Adrenal gland (tissue), 9 donors: ENCODE measurements at regions not wholly inside any gene's neighbourhood (a gene's known extent, or its start where the extent isn't known, plus 50 kb on each side); places are given as distances from the start of the nearest gene placed in this dataset.

ENCODE experiments used
- DNase-seq, 7 donors: peaks; one replicate each; pipeline ENCODE4 v3.0.0-alpha.2; 2019 to 2020
- H3K27ac ChIP-seq, 5 donors: fragments of 200-600 bp; sonication (generic) in 4 of 5; 1 replicate in 3 of 5; 2 replicates in 2 of 5; pipeline versions ENCODE4 v1.5.1 to v1.8.0; 2016 to 2020; ENCODE audit warnings: mild to moderate bottlenecking in 1 of 5
- H3K27me3 ChIP-seq: fragments of 200-600 bp; 2 replicates; pipeline ENCODE4 v1.8.0; 2021
- H3K36me3 ChIP-seq, 2 donors: fragments of 200-600 bp; replicated peaks in 1 of 2; 1 replicate in 1 of 2; 2 replicates in 1 of 2; pipeline versions ENCODE4 v1.5.1 to v1.8.0; 2018 to 2022
- H3K4me1 ChIP-seq, 2 donors: fragments of 200-600 bp; replicated peaks in 1 of 2; 1 replicate in 1 of 2; 2 replicates in 1 of 2; pipeline versions ENCODE4 v1.5.1 to v1.8.0; 2018 to 2021
- H3K4me3 ChIP-seq, 4 donors: fragments of 200-600 bp; sonication (generic) in 3 of 4; one replicate each; pipeline ENCODE4 v1.5.1; 2016 to 2018
- H3K9me3 ChIP-seq, 3 donors: fragments of 200-600 bp; sonication (generic) in 1 of 3; replicated peaks in 1 of 3; 1 replicate in 2 of 3; 2 replicates in 1 of 3; pipeline versions ENCODE4 v1.5.1 to v1.8.0; 2016 to 2021
- CTCF ChIP-seq, 6 experiments: fragments of 450-650 bp in 4 of 6; fragments of 200-600 bp in 2 of 6; sonication (generic) in 1 of 6; IDR thresholded peaks; 1 replicate in 5 of 6; 2 replicates in 1 of 6; pipeline versions ENCODE4 v1.5.1 to v1.8.0; 2016 to 2021; ENCODE audit warnings: antibody characterized with exemption in 6 of 6, mild to moderate bottlenecking in 2 of 6, moderate library complexity in 1 of 6
- POLR2A ChIP-seq, 2 donors: fragments of 450-650 bp; IDR thresholded peaks; one replicate each; pipeline ENCODE4 v1.6.1; 2017; ENCODE audit warnings: antibody characterized with exemption in 2 of 2, mild to moderate bottlenecking in 2 of 2, moderate library complexity in 1 of 2
- WGBS, 4 donors: extraction: QIAGEN DNeasy Blood & Tissue Kit in 2 of 4; methylation state at CpG; one replicate each; pipeline versions ENCODE4 v1.1.5 to v1.1.7; 2013 to 2017; 5-methylcytosine and 5-hydroxymethylcytosine counted together
- intact Hi-C, 2 donors: fragments of 100-400 bp; cut with DNase I; formaldehyde crosslinking; loops; one replicate each; pipeline versions ENCODE4 v1.14.1 to v1.15.0; 2022 to 2023
- donor health status: healthy with polysubstance abuse.
- donor health status: Bipolar disorder and iron deficiency.
- donor health status: DM: yes; HTN: yes; CAD: no.
- donor health status: DM: no; HTN: no; CAD: no.
- donor health status: DM: no; HTN: no; CAD: no.

- TF ChIP-seq CTCF (IDR thresholded peaks at IDR 0.05) = no peak
- no peak for TF ChIP-seq POLR2A (IDR thresholded peaks at IDR 0.05)
- H3K4me3 ChIP-seq = no peak overlapping the region
- H3K9me3 ChIP-seq = no peaks in the 10 kb centered on the region
- H3K27ac ChIP-seq = no peak overlapping the region
- H3K27me3 ChIP-seq = no peaks in the 10 kb centered on the region
- WGBS, 4 donors = 65 to 75% (median 69%) methylated on average over 1 of the region's 1 CpG
- H3K36me3 ChIP-seq = no peaks in the 10 kb centered on the region
- DNase-seq = no peak
- no peaks in the 10 kb centered on the region for H3K4me1 ChIP-seq
- intact Hi-C loops = no loop called here
Measured at GRCh38 chr3:166187237-166187636, 350.0 kb upstream of the BCHE start.

DNA sequence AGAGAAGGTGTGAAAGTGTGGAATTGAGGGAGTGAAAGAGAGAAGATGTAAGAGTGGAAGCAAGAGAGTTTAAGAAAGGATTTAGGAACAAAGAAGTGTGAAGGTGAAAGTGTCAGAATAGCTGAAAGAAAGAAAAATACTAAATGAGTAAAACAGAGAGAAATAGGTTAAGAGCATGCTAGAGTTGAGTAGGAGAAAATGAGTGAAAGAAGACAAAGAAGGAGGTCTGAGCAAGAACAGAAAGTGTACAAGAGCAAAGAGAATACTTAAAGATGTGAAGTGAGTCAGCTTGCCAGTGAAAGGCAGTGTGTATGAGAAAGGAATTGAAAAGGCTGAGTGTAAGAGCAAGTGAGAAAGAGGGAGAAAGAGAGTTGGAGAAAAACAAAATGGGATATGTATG, 348.8 kb upstream of the BCHE start:
- intact Hi-C loops = no loop called here

GRCh38 chr3:166177130-166177529, 339.9 kb upstream of the BCHE start:
- no peaks in the 10 kb centered on the region for H3K36me3 ChIP-seq
- DNase-seq = no peak

More for the DNA sequence above, 348.8 kb upstream of the BCHE start:
- Histone ChIP-seq H3K27ac (no peak overlapping the region), H3K4me1 (no peaks in the 10 kb centered on the region), H3K27me3 (no peaks in the 10 kb centered on the region), H3K9me3 (no peaks in the 10 kb centered on the region), H3K4me3 (no peak overlapping the region), H3K36me3 (no peaks in the 10 kb centered on the region)
- no peak for DNase-seq
- TF ChIP-seq POLR2A (IDR thresholded peaks at IDR 0.05) (no peak), CTCF (IDR thresholded peaks at IDR 0.05) (no peak)

GRCh38 chr3:166171695-166172094, 334.5 kb upstream of the BCHE start:
- no peak for TF ChIP-seq POLR2A (IDR thresholded peaks at IDR 0.05)
- no peak for TF ChIP-seq CTCF (IDR thresholded peaks at IDR 0.05)
- intact Hi-C loops = no loop called here
- no peak overlapping the region for H3K4me3 ChIP-seq
- H3K27me3 ChIP-seq = no peaks in the 10 kb centered on the region
- no peak overlapping the region for H3K27ac ChIP-seq
- WGBS, 4 donors = 64 to 87% (median 78%) methylated on average over 3 of the region's 3 CpGs
- H3K4me1 ChIP-seq = no peaks in the 10 kb centered on the region
- H3K9me3 ChIP-seq = no peaks in the 10 kb centered on the region
- DNase-seq = no peak
- no peaks in the 10 kb centered on the region for H3K36me3 ChIP-seq

More at GRCh38 chr3:166177130-166177529, 339.9 kb upstream of the BCHE start:
- intact Hi-C loops = no loop called here
- Histone ChIP-seq H3K9me3 (no peaks in the 10 kb centered on the region), H3K27me3 (no peaks in the 10 kb centered on the region), H3K4me1 (no peaks in the 10 kb centered on the region), H3K27ac (no peak overlapping the region), H3K4me3 (no peak overlapping the region)
- WGBS, 4 donors = 75 to 88% (median 83%) methylated on average over 1 of the region's 1 CpG
- TF ChIP-seq CTCF (IDR thresholded peaks at IDR 0.05) = no peak
- TF ChIP-seq POLR2A (IDR thresholded peaks at IDR 0.05) = no peak
